ENCODE measurements at regions not wholly inside any gene's neighbourhood (a gene's known extent, or its start where the extent isn't known, plus 50 kb on each side); places are given as distances from the start of the nearest gene placed in this dataset.

- TF ChIP-seq CTCF (IDR thresholded peaks at IDR 0.05 in 2 of 3, conservative IDR thresholded peaks at IDR 0.05 in 1 of 3; ENCODE audit: borderline replicate concordance in 1 of 3, insufficient read depth in 1 of 3, low read depth in 2 of 3, low read length in 2 of 3): no peak
Observed at GRCh38 chr3:20583648-20584047, 397.6 kb upstream of the SGO1 start (continued).

GRCh38 chr3:20576228-20576627 lies 390.2 kb upstream of the SGO1 start:
- ChIA-PET CTCF (no interaction called here), POLR2A (no interaction called here), RAD21 (ENCODE audit: low non-redundant PET in 1 of 2, low total read pairs in 2 of 2, uncharacterized antibody in 2 of 2, unreplicated experiment in 2 of 2) (no interaction called here)
- H3K4me3 ChIP-seq (replicated peaks in 1 of 2; ENCODE audit: low read depth in 1 of 2, low read length in 2 of 2): no peak overlapping the region
- TF ChIP-seq TCF7L2 (IDR thresholded peaks at IDR 0.05; ENCODE audit: borderline replicate concordance, extremely low read depth, insufficient read depth, insufficient read length) (no peak), YY1 (IDR thresholded peaks at IDR 0.05; ENCODE audit: extremely low read depth, insufficient replicate concordance, low read depth, low read length) (no peak), POLR2AphosphoS5 (IDR thresholded peaks at IDR 0.05; ENCODE audit: low read depth, low read length) (no peak), ZBTB33 (IDR thresholded peaks at IDR 0.05; ENCODE audit: extremely low read depth, insufficient replicate concordance, low read length) (no peak), SRF (IDR thresholded peaks at IDR 0.05; ENCODE audit: low read depth) (no peak), EZH2phosphoT487 (IDR thresholded peaks at IDR 0.05; ENCODE audit: borderline replicate concordance) (no peak), JUND (IDR thresholded peaks at IDR 0.05) (no peak)
- no peaks in the 10 kb centered on the region for H3K4me1 ChIP-seq (ENCODE audit: control insufficient read depth in 1 of 2, insufficient read depth in 2 of 2, low read length in 2 of 2)
- no peaks in the 10 kb centered on the region for H3K9me2 ChIP-seq (ENCODE audit: insufficient read depth)
- DNase-seq (ENCODE audit: low read depth, low spot score) (no peak), ATAC-seq (no peak)
- H3K4me2 ChIP-seq (ENCODE audit: low read length): no peak overlapping the region
- H2AFZ ChIP-seq (ENCODE audit: low read depth, low read length, poor library complexity, severe bottlenecking): no peak overlapping the region
- no peak overlapping the region for H3K27ac ChIP-seq (ENCODE audit: low read depth, low read length)
- BruUV-seq (replicated peaks): no TSS peak
- H3K79me2 ChIP-seq (ENCODE audit: insufficient read depth, low read length): no peaks in the 10 kb centered on the region
- H3K27me3 ChIP-seq (ENCODE audit: insufficient read depth, low read length): no peaks in the 10 kb centered on the region
- H4K20me1 ChIP-seq (ENCODE audit: insufficient read depth): no peaks in the 10 kb centered on the region
- intact Hi-C loops (cut with micrococcal nuclease): no loop called here
- H3K36me3 ChIP-seq (ENCODE audit: control insufficient read depth in 1 of 2, insufficient read depth in 2 of 2, low read length in 2 of 2): no peaks in the 10 kb centered on the region
- H3K9ac ChIP-seq (ENCODE audit: low read length): no peak overlapping the region
- peaks cover 6 to 11% of the 10 kb centered on the region in 2 experiments; a peak in 2 of 4 replicates for H3K9me3 ChIP-seq (ENCODE audit: control insufficient read depth in 1 of 2, insufficient read depth in 1 of 2, low read depth in 1 of 2, low read length in 2 of 2)

Data from HCT116 (cell line).